GM21619 (cell line): ENCODE measurements at regions not wholly inside any gene's neighbourhood (a gene's known extent, or its start where the extent isn't known, plus 50 kb on each side); places are given as distances from the start of the nearest gene placed in this dataset.
"Not testable (repeated sequence)": the region's sequence is repeated elsewhere in the genome, so short reads cannot be mapped to it uniquely, and the experiment has no call there.

Experiments
- ATAC-seq: cut with Tn5 transposase; IDR thresholded peaks from one replicate; pipeline ENCODE4 v1.9.1; 2021; ENCODE audit not compliant: unreplicated experiment

DNA sequence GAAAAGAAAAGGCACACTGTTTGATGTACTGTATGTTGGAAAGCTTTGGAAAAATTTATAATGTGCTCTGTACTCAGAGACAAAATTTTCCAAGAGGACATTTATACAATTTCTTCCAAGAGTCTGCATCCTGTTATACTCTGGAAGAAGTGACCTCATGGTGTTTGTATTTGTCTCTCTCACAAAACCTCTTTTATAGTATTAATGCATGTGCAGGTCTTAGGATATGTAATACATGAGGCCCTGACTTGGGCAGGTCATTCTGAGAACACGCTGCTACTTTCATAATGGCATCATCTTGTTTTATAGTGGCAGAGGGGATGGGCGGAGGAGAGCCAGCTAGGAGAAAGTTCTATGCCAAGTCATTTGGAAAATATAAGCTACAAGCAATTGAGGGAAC lies 72.0 kb upstream of the P3H2 start:
- ATAC-seq, result no peak

DNA sequence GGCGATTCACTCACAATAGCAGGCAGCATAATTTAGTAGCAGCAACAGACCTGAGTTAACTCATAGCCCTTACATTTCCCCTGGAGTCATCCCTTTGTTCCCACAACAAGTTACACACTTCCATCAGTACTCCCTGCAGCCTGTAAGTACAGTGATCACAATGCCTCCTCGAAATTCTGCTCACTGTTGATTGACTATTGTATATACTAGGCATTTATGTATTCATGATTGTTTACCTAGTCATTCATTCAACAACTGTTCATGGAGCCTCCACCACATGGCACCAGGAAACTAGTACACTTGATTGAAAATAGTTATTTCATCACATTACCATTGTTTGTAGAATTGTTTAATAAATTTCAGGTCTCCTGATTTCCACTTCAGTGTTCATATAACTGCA lies 71.4 kb upstream of the P3H2 start:
- no peak for ATAC-seq

GRCh38 chr3:190188197-190188596 lies 67.5 kb upstream of the P3H2 start:
- no peak for ATAC-seq

DNA sequence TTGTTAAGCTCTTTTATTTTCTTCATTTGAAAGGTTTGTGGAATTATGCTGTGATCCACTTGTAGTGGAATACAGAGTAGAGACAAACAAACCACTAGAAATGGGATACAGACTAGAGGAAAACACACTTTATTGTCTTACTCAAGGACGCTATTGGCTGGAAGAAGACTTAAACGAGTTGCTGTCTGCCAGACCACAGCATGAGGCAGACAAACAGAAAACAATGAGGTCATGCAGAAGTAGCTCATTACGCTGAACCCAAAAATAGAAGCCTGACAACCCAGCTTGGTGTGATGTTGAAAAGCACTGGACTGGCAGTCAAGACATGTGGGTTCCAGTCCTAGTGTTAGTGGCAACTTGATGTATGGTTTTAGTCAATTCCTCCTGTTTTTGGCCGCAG lies 62.4 kb upstream of the P3H2 start:
- ATAC-seq, result no peak

- no peak for ATAC-seq
Observed at GRCh38 chr3:190182418-190183043, 61.8 kb upstream of the P3H2 start.

DNA sequence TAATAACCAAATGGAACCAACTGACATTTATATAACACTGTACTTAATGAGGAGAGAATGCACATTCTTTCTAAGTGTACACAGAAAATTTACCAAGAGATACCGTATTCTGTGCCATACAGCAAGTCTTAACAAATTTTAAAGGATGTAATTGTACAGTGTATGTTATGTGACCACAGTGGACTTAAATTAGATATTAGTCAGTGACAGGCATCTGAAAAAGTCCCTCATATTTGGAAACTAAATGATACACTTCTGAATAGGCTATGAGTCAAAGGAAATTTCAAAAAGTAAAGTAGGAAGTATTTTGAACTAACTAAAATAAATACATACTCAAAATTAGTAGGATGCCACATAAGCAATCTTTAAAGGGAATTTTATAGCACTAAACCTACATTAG lies 59.6 kb upstream of the P3H2 start:
- ATAC-seq, result no peak

DNA sequence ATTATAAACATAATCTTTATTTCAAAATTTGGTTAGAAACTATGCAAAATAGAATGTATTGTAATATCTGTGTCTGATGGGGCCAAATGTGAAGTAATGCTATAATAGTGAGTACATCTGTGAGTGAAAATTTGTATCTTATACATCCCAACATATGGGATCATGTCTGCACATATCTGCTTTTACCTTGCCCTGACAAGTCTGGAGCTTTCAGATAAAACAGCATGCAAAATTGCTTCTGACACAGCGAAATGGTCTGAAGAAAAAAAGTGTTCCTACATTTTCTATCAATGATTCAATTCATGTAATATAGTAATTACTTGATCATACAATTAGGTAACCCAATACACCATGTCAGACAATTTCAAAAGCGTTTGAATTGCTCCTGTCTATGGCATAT lies 58.1 kb upstream of the P3H2 start:
- no peak for ATAC-seq

GRCh38 chr3:190176933-190177525 lies 56.3 kb upstream of the P3H2 start:
- not testable (repeated sequence) for ATAC-seq

- ATAC-seq, result not testable (repeated sequence)
Observed at GRCh38 chr3:190176106-190176505, 55.4 kb upstream of the P3H2 start.

GRCh38 chr3:190175490-190175889 lies 54.8 kb upstream of the P3H2 start:
- ATAC-seq, result no peak

DNA sequence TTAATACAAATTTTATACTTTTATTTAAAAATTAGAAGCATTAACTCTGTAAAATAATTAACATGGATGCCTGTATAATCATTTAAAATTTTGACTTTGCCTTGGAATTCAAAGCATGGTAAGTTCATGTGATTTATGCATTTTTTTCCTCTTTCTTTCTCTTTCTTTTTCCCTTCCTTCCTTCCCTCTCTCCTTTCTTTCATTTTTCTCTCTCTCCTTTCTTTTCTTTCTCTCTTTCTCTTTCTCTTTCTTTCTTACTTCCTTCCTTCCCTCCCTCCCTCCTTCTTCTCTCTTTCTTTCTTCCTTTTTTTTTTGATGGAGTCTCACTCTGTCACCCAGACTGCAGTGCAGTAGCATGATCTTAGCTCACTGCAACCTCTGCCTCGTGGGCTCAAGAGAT lies 53.8 kb upstream of the P3H2 start:
- no peak for ATAC-seq

GRCh38 chr3:190173426-190173825 lies 52.7 kb upstream of the P3H2 start:
- ATAC-seq, result no peak

DNA sequence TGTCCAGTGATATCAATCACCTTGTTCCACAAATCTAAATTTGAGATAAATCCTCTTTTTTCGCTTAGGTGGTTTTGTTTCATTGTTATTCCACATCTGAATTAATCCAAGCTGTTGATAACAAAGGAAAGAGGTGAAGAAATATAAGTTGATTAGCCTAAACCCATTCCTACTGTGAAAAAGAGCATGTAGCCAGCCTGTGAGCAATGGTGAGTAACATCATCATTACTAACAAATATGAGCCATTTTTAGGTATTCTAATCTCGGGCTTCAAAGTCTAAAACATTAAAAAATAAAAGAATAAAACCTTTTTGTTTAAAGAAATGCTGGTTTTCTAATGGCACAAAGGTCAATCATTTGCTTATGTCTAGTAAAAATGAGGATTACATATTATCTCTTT lies 52.1 kb upstream of the P3H2 start:
- ATAC-seq, result no peak
